GM21390 (cell line): ENCODE measurements at regions not wholly inside any gene's neighbourhood (a gene's known extent, or its start where the extent isn't known, plus 50 kb on each side); places are given as distances from the start of the nearest gene placed in this dataset.

Source experiments
- ATAC-seq: cut with Tn5 transposase; IDR thresholded peaks from one replicate; pipeline ENCODE4 v1.9.1; 2021; ENCODE audit not compliant: unreplicated experiment

- no peak for ATAC-seq
Measured at GRCh38 chr1:222046684-222047263, 304.9 kb upstream of the DUSP10 start.

- ATAC-seq = no peak
Measured at GRCh38 chr1:222045786-222046185, 303.9 kb upstream of the DUSP10 start.

GRCh38 chr1:222045236-222045635, 303.3 kb upstream of the DUSP10 start:
- no peak for ATAC-seq

- ATAC-seq = no peak
Measured at GRCh38 chr1:222043444-222044292, 301.8 kb upstream of the DUSP10 start.

- ATAC-seq = no peak
Measured at GRCh38 chr1:222042120-222042519, 300.2 kb upstream of the DUSP10 start.

GRCh38 chr1:222040955-222041354, 299.1 kb upstream of the DUSP10 start:
- ATAC-seq = no peak

- no peak for ATAC-seq
Measured at GRCh38 chr1:222040121-222040805, 298.4 kb upstream of the DUSP10 start.

GRCh38 chr1:222038971-222039370, 297.1 kb upstream of the DUSP10 start:
- no peak for ATAC-seq

GRCh38 chr1:222037720-222038119, 295.8 kb upstream of the DUSP10 start:
- ATAC-seq = no peak

- ATAC-seq = no peak
Measured at GRCh38 chr1:222034790-222035189, 292.9 kb upstream of the DUSP10 start.

GRCh38 chr1:222033450-222033849, 291.6 kb upstream of the DUSP10 start:
- no peak for ATAC-seq

- ATAC-seq = no peak
Measured at GRCh38 chr1:222031318-222031717, 289.4 kb upstream of the DUSP10 start.

- ATAC-seq = no peak
Measured at GRCh38 chr1:222028676-222029075, 286.8 kb upstream of the DUSP10 start.

GRCh38 chr1:222028116-222028515, 286.2 kb upstream of the DUSP10 start:
- ATAC-seq = no peak

GRCh38 chr1:222026280-222026679, 284.4 kb upstream of the DUSP10 start:
- ATAC-seq = no peak

- ATAC-seq = no peak
Measured at GRCh38 chr1:222023025-222023424, 281.1 kb upstream of the DUSP10 start.

GRCh38 chr1:222021129-222021528, 279.2 kb upstream of the DUSP10 start:
- no peak for ATAC-seq

- no peak for ATAC-seq
Measured at GRCh38 chr1:222020553-222020952, 278.7 kb upstream of the DUSP10 start.

GRCh38 chr1:222019029-222019428, 277.1 kb upstream of the DUSP10 start:
- ATAC-seq = no peak

- no peak for ATAC-seq
Measured at GRCh38 chr1:222018041-222018440, 276.2 kb upstream of the DUSP10 start.

GRCh38 chr1:222015686-222016085, 273.8 kb upstream of the DUSP10 start:
- ATAC-seq = no peak

GRCh38 chr1:222014001-222014400, 272.1 kb upstream of the DUSP10 start:
- ATAC-seq = no peak
